ENCODE measurements at regions not wholly inside any gene's neighbourhood (a gene's known extent, or its start where the extent isn't known, plus 50 kb on each side); places are given as distances from the start of the nearest gene placed in this dataset.
A peak's percentile ranks its signal among the peaks of the same experiment; 100 is the strongest.

DNA sequence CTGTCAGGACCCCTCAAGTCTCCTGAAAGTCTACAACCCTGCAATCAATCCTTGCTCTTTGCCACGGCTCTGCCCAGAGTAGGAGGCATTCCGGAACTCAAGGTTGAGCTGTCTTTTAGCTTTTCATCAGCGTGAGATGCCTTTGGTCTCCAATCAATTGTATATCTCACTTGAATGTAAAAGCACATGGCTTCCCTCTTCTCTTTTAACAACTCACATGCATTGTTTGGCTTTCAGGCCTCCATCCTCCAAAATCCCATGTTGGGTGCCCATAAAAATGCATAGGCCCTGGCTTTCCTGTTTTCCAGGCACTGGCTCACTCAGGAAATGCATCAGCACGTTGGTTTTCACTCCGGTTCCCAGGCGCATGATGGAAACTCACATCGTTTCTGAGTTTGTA is 64.0 kb upstream of the FOXF1 start:
- no peak for TF ChIP-seq POLR2AphosphoS5 (IDR thresholded peaks at IDR 0.05)
- TF ChIP-seq POLR2A (IDR thresholded peaks at IDR 0.05) = no peak
- Histone ChIP-seq H3K4me3 (no peak overlapping the region), H3K27ac (no peak overlapping the region), H3K4me1 (peaks cover 0 to 11% (median 8%) of the 10 kb centered on the region in 4 donors), H3K36me3 (no peaks in the 10 kb centered on the region), H3K27me3 (peaks cover 0 to 12% (median 6%) of the 10 kb centered on the region in 3 donors), H3K9me3 (peaks cover 0 to 5% (median 0%) of the 10 kb centered on the region in 4 donors)
- no peak for DNase-seq
- intact Hi-C loops (cut with DNase I; ENCODE audit: low total_unique reads) = no loop called here
- WGBS, 5 donors = 72 to 83% (median 75%) methylated on average over 7 of the region's 7 CpGs

DNA sequence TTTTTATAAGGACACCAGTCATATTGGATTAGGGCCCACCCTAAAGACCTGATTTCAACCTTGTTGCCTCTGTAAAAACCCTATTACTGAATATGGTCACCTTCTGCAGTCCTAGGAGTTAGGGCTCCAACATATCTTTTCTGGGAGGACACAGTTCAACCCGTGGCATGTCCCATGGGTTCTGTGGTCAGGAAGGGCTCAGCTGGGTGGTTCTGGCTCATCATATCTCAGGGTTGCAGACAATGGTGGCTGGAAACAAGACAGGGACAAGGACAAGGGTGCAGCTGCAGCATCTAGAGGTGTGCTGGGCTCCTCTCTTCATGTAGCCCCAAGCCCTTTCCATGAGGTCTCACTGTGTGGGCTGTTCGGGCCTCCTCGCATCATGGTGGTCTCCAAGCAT is 63.1 kb upstream of the FOXF1 start:
- H3K27me3 ChIP-seq = peaks cover 0 to 13% (median 6%) of the 10 kb centered on the region in 3 donors
- H3K36me3 ChIP-seq = no peaks in the 10 kb centered on the region
- no peak for TF ChIP-seq EP300 (IDR thresholded peaks at IDR 0.05)
- no peak for TF ChIP-seq POLR2A (IDR thresholded peaks at IDR 0.05)
- TF ChIP-seq POLR2AphosphoS5 (IDR thresholded peaks at IDR 0.05) = no peak
- TF ChIP-seq, protein P1, sequence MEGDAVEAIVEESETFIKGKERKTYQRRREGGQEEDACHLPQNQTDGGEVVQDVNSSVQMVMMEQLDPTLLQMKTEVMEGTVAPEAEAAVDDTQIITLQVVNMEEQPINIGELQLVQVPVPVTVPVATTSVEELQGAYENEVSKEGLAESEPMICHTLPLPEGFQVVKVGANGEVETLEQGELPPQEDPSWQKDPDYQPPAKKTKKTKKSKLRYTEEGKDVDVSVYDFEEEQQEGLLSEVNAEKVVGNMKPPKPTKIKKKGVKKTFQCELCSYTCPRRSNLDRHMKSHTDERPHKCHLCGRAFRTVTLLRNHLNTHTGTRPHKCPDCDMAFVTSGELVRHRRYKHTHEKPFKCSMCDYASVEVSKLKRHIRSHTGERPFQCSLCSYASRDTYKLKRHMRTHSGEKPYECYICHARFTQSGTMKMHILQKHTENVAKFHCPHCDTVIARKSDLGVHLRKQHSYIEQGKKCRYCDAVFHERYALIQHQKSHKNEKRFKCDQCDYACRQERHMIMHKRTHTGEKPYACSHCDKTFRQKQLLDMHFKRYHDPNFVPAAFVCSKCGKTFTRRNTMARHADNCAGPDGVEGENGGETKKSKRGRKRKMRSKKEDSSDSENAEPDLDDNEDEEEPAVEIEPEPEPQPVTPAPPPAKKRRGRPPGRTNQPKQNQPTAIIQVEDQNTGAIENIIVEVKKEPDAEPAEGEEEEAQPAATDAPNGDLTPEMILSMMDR (IDR thresholded peaks at IDR 0.05) = no peak
- intact Hi-C loops (cut with DNase I; ENCODE audit: low total_unique reads) = no loop called here
- 67 to 89% (median 75%) methylated on average over 3 of the region's 3 CpGs for WGBS, 5 donors
- no peak for DNase-seq
- peaks cover 0 to 5% (median 0%) of the 10 kb centered on the region in 4 donors for H3K9me3 ChIP-seq
- peaks cover 0 to 11% (median 8%) of the 10 kb centered on the region in 4 donors for H3K4me1 ChIP-seq
- peak overlapping the region in 2 of 5 donors; percentile 48 to 60 for H3K27ac ChIP-seq
- H3K4me3 ChIP-seq = no peak overlapping the region

DNA sequence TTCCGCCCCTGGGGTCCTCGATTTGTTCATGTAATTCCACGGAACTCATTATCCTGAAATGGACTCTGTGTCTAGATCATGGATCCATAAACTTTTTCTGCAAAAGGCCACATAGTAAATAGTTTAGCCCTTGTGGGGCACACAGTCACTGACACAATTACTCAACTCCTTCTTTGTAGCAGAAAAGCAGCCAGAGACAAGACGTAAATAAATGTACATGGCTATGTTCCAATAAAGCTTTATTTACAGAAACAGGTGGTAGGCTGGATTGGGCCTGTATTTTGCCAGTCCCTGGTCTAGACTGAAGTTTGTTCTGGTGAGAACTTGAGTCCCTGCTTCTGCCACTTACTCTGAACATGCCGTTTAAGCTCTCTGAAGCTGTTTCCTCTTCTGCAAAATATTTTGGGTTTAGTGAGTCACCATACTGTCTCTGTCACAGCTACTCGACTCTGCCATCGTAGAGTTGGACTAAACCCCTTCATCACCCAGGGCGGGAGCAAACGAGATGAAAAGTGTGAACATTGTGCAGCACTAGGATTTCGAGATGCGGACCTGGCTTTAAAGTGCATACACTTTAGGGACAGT is 61.9 kb upstream of the FOXF1 start:
- no peak for DNase-seq
- no peaks in the 10 kb centered on the region for H3K36me3 ChIP-seq
- H3K27me3 ChIP-seq = peaks cover 0 to 19% (median 6%) of the 10 kb centered on the region in 3 donors
- H3K9me3 ChIP-seq = peaks cover 0 to 5% (median 0%) of the 10 kb centered on the region in 4 donors
- peaks cover 0 to 13% (median 8%) of the 10 kb centered on the region in 4 donors for H3K4me1 ChIP-seq
- H3K27ac ChIP-seq = peak overlapping the region in 3 of 5 donors; percentile 48 to 60 (median 53)
- peak; percentile 15 to 50 (median 20) for TF ChIP-seq POLR2AphosphoS5 (IDR thresholded peaks at IDR 0.05)
- TF ChIP-seq, protein P1 (IDR thresholded peaks at IDR 0.05) = no peak
- H3K4me3 ChIP-seq = no peak overlapping the region
- WGBS, 5 donors = 54 to 70% (median 69%) methylated on average over 11 of the region's 11 CpGs
- intact Hi-C loops (cut with DNase I; ENCODE audit: low total_unique reads) = no loop called here

DNA sequence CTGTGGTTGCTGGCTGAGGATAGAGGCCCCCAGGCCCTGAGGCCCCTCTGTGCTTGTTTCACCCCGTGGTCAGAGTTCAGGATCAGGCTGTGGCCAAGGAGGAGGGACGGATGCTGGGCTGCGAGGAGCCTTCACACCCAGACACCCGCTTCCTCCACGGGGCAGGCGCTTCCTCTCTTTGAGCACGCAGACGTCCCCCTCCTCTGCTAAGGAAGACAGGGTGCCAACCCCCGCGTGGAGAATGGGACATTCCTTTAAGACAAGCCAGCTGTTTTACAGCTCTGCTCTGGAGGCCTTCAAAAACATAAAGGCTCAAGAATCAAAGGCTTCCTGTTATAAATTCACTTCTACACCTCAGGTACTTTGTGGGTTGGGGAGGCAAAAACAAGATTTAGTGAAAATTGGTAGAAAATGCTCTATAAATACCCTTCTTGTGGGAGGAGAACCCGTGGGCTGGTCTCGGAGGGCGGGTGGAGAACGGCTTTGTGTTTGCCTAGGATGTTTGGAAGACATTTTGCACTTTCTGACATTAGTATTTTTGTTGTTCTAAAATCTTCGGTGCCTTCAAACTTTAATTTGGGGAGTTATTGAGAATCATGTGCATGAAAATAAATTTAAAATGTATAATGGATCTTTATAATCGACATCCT is 60.8 kb upstream of the FOXF1 start:
- Histone ChIP-seq H3K4me3 (no peak overlapping the region), H3K27me3 (peaks cover 0 to 8% (median 0%) of the 10 kb centered on the region in 3 donors), H3K9me3 (peaks cover 0 to 5% (median 0%) of the 10 kb centered on the region in 4 donors), H3K27ac (peak overlapping the region in 1 of 5 donors; percentile 48), H3K4me1 (peaks cover 0 to 10% (median 7%) of the 10 kb centered on the region in 4 donors), H3K36me3 (no peaks in the 10 kb centered on the region)
- WGBS, 5 donors = 51 to 57% (median 57%) methylated on average over 11 to 16 of the region's 16 CpGs
- DNase-seq = peak in 1 of 2 donors; percentile 51
- TF ChIP-seq, protein P1 (IDR thresholded peaks at IDR 0.05) = no peak
- TF ChIP-seq POLR2A (IDR thresholded peaks at IDR 0.05) (no peak), EP300 (IDR thresholded peaks at IDR 0.05) (no peak), POLR2AphosphoS5 (IDR thresholded peaks at IDR 0.05) (no peak)
- intact Hi-C loops (cut with DNase I; ENCODE audit: low total_unique reads) = no loop called here
